ENCODE measurements at regions not wholly inside any gene's neighbourhood (a gene's known extent, or its start where the extent isn't known, plus 50 kb on each side); places are given as distances from the start of the nearest gene placed in this dataset.

- ATAC-seq = no peak
- no TSS peak for BruUV-seq (replicated peaks)
- no peak for TF ChIP-seq SIN3A (IDR thresholded peaks at IDR 0.05; ENCODE audit: borderline replicate concordance, insufficient read depth, low read depth, low read length)
- TF ChIP-seq TCF7L2 (IDR thresholded peaks at IDR 0.05; ENCODE audit: low read depth, low read length) = no peak
- no peak for TF ChIP-seq POLR2AphosphoS5 (IDR thresholded peaks at IDR 0.05; ENCODE audit: low read depth, low read length)
- TF ChIP-seq CTCF (IDR thresholded peaks at IDR 0.05) = no peak
- TF ChIP-seq REST (IDR thresholded peaks at IDR 0.05; ENCODE audit: insufficient read depth in 1 of 2, low read depth in 2 of 2, low read length in 1 of 2) = no peak
- Histone ChIP-seq H3K27me3 (ENCODE audit: control insufficient read depth, insufficient read depth, low read length) (no peaks in the 10 kb centered on the region), H3K4me3 (ENCODE audit: low read depth in 2 of 2, low read length in 2 of 2) (no peak overlapping the region), H3K36me3 (ENCODE audit: control insufficient read depth, insufficient read depth, low read length) (no peaks in the 10 kb centered on the region), H3K4me1 (ENCODE audit: control insufficient read depth, insufficient read depth, low read length) (no peaks in the 10 kb centered on the region), H3K9me3 (ENCODE audit: control insufficient read depth, insufficient read depth, low read depth, low read length) (no peaks in the 10 kb centered on the region), H3K27ac (ENCODE audit: low read length) (no peak overlapping the region)
- intact Hi-C loops (cut with micrococcal nuclease; ENCODE audit: unreplicated experiment) (no loop called here), in situ Hi-C loops (cut with HindIII; ENCODE audit: low pct_unique_long_range_greater_than_20kb, low sequenced_read_pairs) (no loop called here)
- ChIA-PET POLR2A (no interaction called here), CTCF (no interaction called here)
- DNase-seq (ENCODE audit: low read depth, low spot score) = no peak
These were observed 493.7 kb upstream of the SGCD start for GRCh38 chr5:155833287-155833686.

GRCh38 chr5:155834271-155834975, 492.5 kb upstream of the SGCD start:
- POLR2A ChIA-PET = no interaction called here
- intact Hi-C loops (cut with micrococcal nuclease; ENCODE audit: unreplicated experiment) = no loop called here
- no peak overlapping the region for H3K4me3 ChIP-seq (ENCODE audit: low read depth in 2 of 2, low read length in 2 of 2)
- no peaks in the 10 kb centered on the region for H3K9me3 ChIP-seq (ENCODE audit: control insufficient read depth, insufficient read depth, low read depth, low read length)
- BruUV-seq (replicated peaks) = no TSS peak
- DNase-seq (ENCODE audit: low read depth, low spot score) (no peak), ATAC-seq (no peak)
- in situ Hi-C loops (cut with HindIII; ENCODE audit: low pct_unique_long_range_greater_than_20kb, low sequenced_read_pairs) = no loop called here
- H3K4me1 ChIP-seq (ENCODE audit: control insufficient read depth, insufficient read depth, low read length) = no peaks in the 10 kb centered on the region
- H3K27ac ChIP-seq (ENCODE audit: low read length) = no peak overlapping the region
- CTCF ChIA-PET = no interaction called here
- TF ChIP-seq TCF7L2 (IDR thresholded peaks at IDR 0.05; ENCODE audit: low read depth, low read length) = no peak
- no peak for TF ChIP-seq CTCF (IDR thresholded peaks at IDR 0.05)
- TF ChIP-seq SIN3A (IDR thresholded peaks at IDR 0.05; ENCODE audit: borderline replicate concordance, insufficient read depth, low read depth, low read length) = no peak
- TF ChIP-seq POLR2AphosphoS5 (IDR thresholded peaks at IDR 0.05; ENCODE audit: low read depth, low read length) = no peak
- no peak for TF ChIP-seq REST (IDR thresholded peaks at IDR 0.05; ENCODE audit: insufficient read depth in 1 of 2, low read depth in 2 of 2, low read length in 1 of 2)
- no peaks in the 10 kb centered on the region for H3K36me3 ChIP-seq (ENCODE audit: control insufficient read depth, insufficient read depth, low read length)
- no peaks in the 10 kb centered on the region for H3K27me3 ChIP-seq (ENCODE audit: control insufficient read depth, insufficient read depth, low read length)
